H9 (cell line): ENCODE measurements at regions not wholly inside any gene's neighbourhood (a gene's known extent, or its start where the extent isn't known, plus 50 kb on each side); places are given as distances from the start of the nearest gene placed in this dataset.

Experiments
- DNase-seq: peaks from one replicate; pipeline ENCODE4 v3.0.0-alpha.2; 2017
- H2AFZ ChIP-seq: one replicate; pipeline ENCODE4 v1.6.1; 2013; ENCODE audit warnings: mild to moderate bottlenecking, low read length, control low read depth, moderate library complexity
- H2AK5ac ChIP-seq: 2 replicates; pipeline ENCODE4 v1.6.1; 2013; ENCODE audit warnings: low read length, control low read depth, mixed read lengths; ENCODE audit not compliant: insufficient read length
- H2BK120ac ChIP-seq: one replicate; pipeline ENCODE4 v1.6.1; 2013; ENCODE audit warnings: low read depth, mild to moderate bottlenecking, low read length, control low read depth, inconsistent platforms; ENCODE audit not compliant: poor library complexity, severe bottlenecking
- H2BK12ac ChIP-seq: 2 replicates; pipeline ENCODE4 v1.6.1; 2013; ENCODE audit warnings: low read length, control low read depth, mixed read lengths, low read depth; ENCODE audit not compliant: insufficient read length
- H2BK15ac ChIP-seq: 2 replicates; pipeline ENCODE4 v1.6.1; 2013; ENCODE audit warnings: low read depth, low read length, control low read depth
- H2BK20ac ChIP-seq: one replicate; pipeline ENCODE4 v1.6.1; 2013; ENCODE audit warnings: low read depth, mild to moderate bottlenecking, low read length, control low read depth, inconsistent platforms; ENCODE audit not compliant: poor library complexity, severe bottlenecking
- H2BK5ac ChIP-seq: 2 replicates; pipeline ENCODE4 v1.6.1; 2013; ENCODE audit warnings: low read length, control low read depth, mixed read lengths; ENCODE audit not compliant: insufficient read length
- H3K14ac ChIP-seq: 2 replicates; pipeline ENCODE4 v1.6.1; 2013; ENCODE audit warnings: low read length, control low read depth; ENCODE audit not compliant: insufficient read depth
- H3K18ac ChIP-seq: 2 replicates; pipeline ENCODE4 v1.6.1; 2013; ENCODE audit warnings: low read depth, mild to moderate bottlenecking, mixed read lengths, low read length, control low read depth; ENCODE audit not compliant: insufficient read length
- H3K23ac ChIP-seq: 2 replicates; pipeline ENCODE4 v1.6.1; 2013; ENCODE audit warnings: low read length, control low read depth, mixed read lengths, low read depth; ENCODE audit not compliant: insufficient read length
- H3K23me2 ChIP-seq: 2 replicates; pipeline ENCODE4 v1.6.1; 2013; ENCODE audit warnings: low read depth, mild to moderate bottlenecking, mixed read lengths, low read length, control low read depth; ENCODE audit not compliant: insufficient read length, poor library complexity, severe bottlenecking
- H3K27ac ChIP-seq: 2 replicates; pipeline ENCODE4 v1.5.1; 2013; ENCODE audit warnings: low read length, control low read depth, mixed read lengths, low read depth; ENCODE audit not compliant: insufficient read length
- H3K27me3 ChIP-seq: 2 replicates; pipeline ENCODE4 v1.6.1; 2013; ENCODE audit warnings: low read length, control low read depth, inconsistent platforms; ENCODE audit not compliant: insufficient read depth
- H3K4ac ChIP-seq: 2 replicates; pipeline ENCODE4 v1.6.1; 2013; ENCODE audit warnings: low read depth, mild to moderate bottlenecking, control low read depth, inconsistent platforms, low read length, moderate library complexity
- H3K4me1 ChIP-seq: 2 replicates; pipeline ENCODE4 v1.6.1; 2013; ENCODE audit warnings: low read length, control low read depth, inconsistent platforms; ENCODE audit not compliant: insufficient read depth
- H3K4me2 ChIP-seq: 2 replicates; pipeline ENCODE4 v1.6.1; 2013; ENCODE audit warnings: low read length, control low read depth, mixed read lengths; ENCODE audit not compliant: insufficient read length, insufficient read depth
- H3K56ac ChIP-seq: 2 replicates; pipeline ENCODE4 v1.6.1; 2013; ENCODE audit warnings: low read depth, mild to moderate bottlenecking, mixed read lengths, low read length, control low read depth; ENCODE audit not compliant: insufficient read length
- H3K79me1 ChIP-seq: 2 replicates; pipeline ENCODE4 v1.6.1; 2013; ENCODE audit warnings: low read depth, mild to moderate bottlenecking, moderate library complexity, low read length, control low read depth, inconsistent platforms; ENCODE audit not compliant: insufficient read depth, poor library complexity, severe bottlenecking
- H3K79me2 ChIP-seq: 2 replicates; pipeline ENCODE4 v1.6.1; 2013; ENCODE audit warnings: low read length, control low read depth, inconsistent platforms; ENCODE audit not compliant: insufficient read depth
- H3K9ac ChIP-seq: 2 replicates; pipeline ENCODE4 v1.6.1; 2013; ENCODE audit warnings: low read length, control low read depth, mixed read lengths; ENCODE audit not compliant: insufficient read length; ENCODE audit errors: extremely low read depth
- H3K9me3 ChIP-seq: one replicate; pipeline ENCODE4 v1.6.1; 2013; ENCODE audit warnings: low read depth, low read length, inconsistent platforms; ENCODE audit not compliant: control insufficient read depth
- H3T11ph ChIP-seq: one replicate; pipeline ENCODE4 v1.6.1; 2013; ENCODE audit warnings: mild to moderate bottlenecking, low read length, control low read depth, inconsistent platforms
- H4K20me1 ChIP-seq: one replicate; pipeline ENCODE4 v1.6.1; 2013; ENCODE audit not compliant: control insufficient read depth, insufficient read length, insufficient read depth
- H4K5ac ChIP-seq: 2 replicates; pipeline ENCODE4 v1.6.1; 2013; ENCODE audit warnings: low read depth, mild to moderate bottlenecking, mixed read lengths, low read length, control low read depth; ENCODE audit not compliant: insufficient read length
- H4K8ac ChIP-seq: replicated peaks from 2 replicates; pipeline ENCODE4 v1.6.1; 2013; ENCODE audit warnings: low read length, control low read depth, mixed read lengths, low read depth; ENCODE audit not compliant: insufficient read length
- H4K91ac ChIP-seq: 2 replicates; pipeline ENCODE4 v1.6.1; 2013; ENCODE audit warnings: low read depth, mild to moderate bottlenecking, moderate library complexity, mixed read lengths, low read length, control low read depth; ENCODE audit not compliant: insufficient read length
- H3K27ac Mint-ChIP-seq, 3 experiments: 2 replicates in 2 of 3; 3 replicates in 1 of 3; pipeline ENCODE4 v1.8.0; 2020 to 2021; ENCODE audit warnings: mixed read lengths in 3 of 3, mild to moderate bottlenecking in 1 of 3, moderate library complexity in 1 of 3
- H3K27me3 Mint-ChIP-seq: 2 replicates; pipeline ENCODE4 v1.8.0; 2021; ENCODE audit warnings: low read depth, mild to moderate bottlenecking, moderate library complexity, mixed read lengths
- H3K36me3 Mint-ChIP-seq, 3 experiments: 2 replicates in 2 of 3; 3 replicates in 1 of 3; pipeline ENCODE4 v1.8.0; 2020 to 2021; ENCODE audit warnings: low read depth in 3 of 3, mixed read lengths in 3 of 3; ENCODE audit not compliant: insufficient read depth in 1 of 3
- H3K4me1 Mint-ChIP-seq, 2 experiments: 2 replicates each; pipeline ENCODE4 v1.8.0; 2020; ENCODE audit warnings: mixed read lengths in 2 of 2
- H3K4me3 Mint-ChIP-seq, 2 experiments: 2 replicates in 1 of 2; 3 replicates in 1 of 2; pipeline ENCODE4 v1.8.0; 2020 to 2021; ENCODE audit warnings: mild to moderate bottlenecking in 2 of 2, mixed read lengths in 2 of 2, moderate library complexity in 1 of 2
- H3K9me3 Mint-ChIP-seq, 2 experiments: 2 replicates in 1 of 2; 3 replicates in 1 of 2; pipeline ENCODE4 v1.8.0; 2020; ENCODE audit warnings: mild to moderate bottlenecking in 2 of 2, mixed read lengths in 2 of 2, moderate library complexity in 1 of 2
- TF ChIP-seq, protein P1 (sequence below): fragments of 200-600 bp; sonication (generic); conservative IDR thresholded peaks from 3 replicates; pipeline ENCODE4 v1.8.0; 2021; ENCODE audit warnings: antibody characterized with exemption, mild to moderate bottlenecking

DNA sequence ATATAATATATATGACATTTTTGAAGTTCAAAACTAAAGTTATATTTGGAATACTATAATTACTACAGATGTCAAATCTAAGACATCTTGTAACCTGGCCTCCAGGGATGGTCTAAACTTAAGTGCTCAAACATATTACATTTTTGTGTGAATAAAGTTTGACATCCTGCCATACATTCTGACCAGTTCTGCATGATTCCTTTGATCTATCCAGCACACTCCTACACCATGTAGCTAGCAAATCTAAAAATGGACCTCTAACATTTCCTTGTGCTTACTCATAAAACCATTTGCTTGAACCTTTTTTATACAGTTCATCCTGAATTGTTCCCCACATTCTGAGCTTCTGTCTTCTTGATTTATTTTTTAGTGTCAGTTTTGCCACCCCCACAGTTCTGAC is 294.3 kb upstream of the ZNF804A start:
- H2AFZ ChIP-seq = no peak overlapping the region
- H3K23me2 ChIP-seq = no peaks in the 10 kb centered on the region
- H3K36me3 Mint-ChIP-seq = no peaks in the 10 kb centered on the region
- H3K4me2 ChIP-seq = no peak overlapping the region
- H2BK12ac ChIP-seq = no peak overlapping the region
- H2BK15ac ChIP-seq = no peak overlapping the region
- no peak overlapping the region for H2BK20ac ChIP-seq
- H3K79me1 ChIP-seq = no peaks in the 10 kb centered on the region
- H3K27ac Mint-ChIP-seq = no peak overlapping the region
- H2AK5ac ChIP-seq = no peak overlapping the region
- DNase-seq = no peak
- H4K8ac ChIP-seq = no peak overlapping the region
- no peak overlapping the region for H2BK120ac ChIP-seq
- H4K5ac ChIP-seq = no peak overlapping the region
- H3K4me1 ChIP-seq = no peaks in the 10 kb centered on the region
- H3T11ph ChIP-seq = no peak overlapping the region
- H3K18ac ChIP-seq = no peak overlapping the region
- no peaks in the 10 kb centered on the region for H3K9me3 ChIP-seq
- no peaks in the 10 kb centered on the region for H3K27me3 ChIP-seq
- no peaks in the 10 kb centered on the region for H3K4me1 Mint-ChIP-seq
- H3K27ac ChIP-seq = no peak overlapping the region
- TF ChIP-seq, protein P1, sequence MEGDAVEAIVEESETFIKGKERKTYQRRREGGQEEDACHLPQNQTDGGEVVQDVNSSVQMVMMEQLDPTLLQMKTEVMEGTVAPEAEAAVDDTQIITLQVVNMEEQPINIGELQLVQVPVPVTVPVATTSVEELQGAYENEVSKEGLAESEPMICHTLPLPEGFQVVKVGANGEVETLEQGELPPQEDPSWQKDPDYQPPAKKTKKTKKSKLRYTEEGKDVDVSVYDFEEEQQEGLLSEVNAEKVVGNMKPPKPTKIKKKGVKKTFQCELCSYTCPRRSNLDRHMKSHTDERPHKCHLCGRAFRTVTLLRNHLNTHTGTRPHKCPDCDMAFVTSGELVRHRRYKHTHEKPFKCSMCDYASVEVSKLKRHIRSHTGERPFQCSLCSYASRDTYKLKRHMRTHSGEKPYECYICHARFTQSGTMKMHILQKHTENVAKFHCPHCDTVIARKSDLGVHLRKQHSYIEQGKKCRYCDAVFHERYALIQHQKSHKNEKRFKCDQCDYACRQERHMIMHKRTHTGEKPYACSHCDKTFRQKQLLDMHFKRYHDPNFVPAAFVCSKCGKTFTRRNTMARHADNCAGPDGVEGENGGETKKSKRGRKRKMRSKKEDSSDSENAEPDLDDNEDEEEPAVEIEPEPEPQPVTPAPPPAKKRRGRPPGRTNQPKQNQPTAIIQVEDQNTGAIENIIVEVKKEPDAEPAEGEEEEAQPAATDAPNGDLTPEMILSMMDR = no peak
- no peak overlapping the region for H2BK5ac ChIP-seq
- H3K9ac ChIP-seq = no peak overlapping the region
- H3K23ac ChIP-seq = no peak overlapping the region
- no peaks in the 10 kb centered on the region for H3K79me2 ChIP-seq
- H3K27me3 Mint-ChIP-seq = no peaks in the 10 kb centered on the region
- H3K4me3 Mint-ChIP-seq = no peak overlapping the region
- no peak overlapping the region for H3K4ac ChIP-seq
- H4K91ac ChIP-seq = no peak overlapping the region
- no peak overlapping the region for H3K56ac ChIP-seq
- H3K14ac ChIP-seq = no peak overlapping the region
- H4K20me1 ChIP-seq = no peaks in the 10 kb centered on the region
- no peaks in the 10 kb centered on the region for H3K9me3 Mint-ChIP-seq
